NT2/D1 (cell line): ENCODE measurements at regions not wholly inside any gene's neighbourhood (a gene's known extent, or its start where the extent isn't known, plus 50 kb on each side); places are given as distances from the start of the nearest gene placed in this dataset.

Experiments used
- DNase-seq: peaks from one replicate; pipeline ENCODE4 v3.0.0-alpha.2; 2011; ENCODE audit warnings: low read depth, low spot score
- H3K27me3 ChIP-seq: 2 replicates; pipeline ENCODE4 v1.6.0; 2011; ENCODE audit warnings: mild to moderate bottlenecking; ENCODE audit not compliant: insufficient read length, insufficient read depth
- H3K36me3 ChIP-seq: 2 replicates; pipeline ENCODE4 v1.6.1; 2011; ENCODE audit warnings: mild to moderate bottlenecking, low read length, mixed read lengths; ENCODE audit not compliant: insufficient read depth, insufficient read length
- H3K4me1 ChIP-seq: 2 replicates; pipeline ENCODE4 v1.5.1; 2011; ENCODE audit not compliant: insufficient read depth, insufficient read length
- H3K4me3 ChIP-seq: 2 replicates; pipeline ENCODE4 v1.5.1; 2011; ENCODE audit warnings: low read depth; ENCODE audit not compliant: insufficient read length
- H3K9ac ChIP-seq: 2 replicates; pipeline ENCODE4 v1.6.0; 2011; ENCODE audit warnings: low read depth; ENCODE audit not compliant: insufficient read length
- H3K9me3 ChIP-seq: 2 replicates; pipeline ENCODE4 v1.5.1; 2011; ENCODE audit warnings: mild to moderate bottlenecking, low read length; ENCODE audit not compliant: insufficient read depth
- SUZ12 ChIP-seq: IDR thresholded peaks from 2 replicates; pipeline ENCODE4 v1.6.1; 2011; ENCODE audit not compliant: insufficient read length, insufficient read depth; ENCODE audit errors: extremely low read depth
- YY1 ChIP-seq: IDR thresholded peaks from 2 replicates; pipeline ENCODE4 v1.6.1; 2011; ENCODE audit not compliant: insufficient read length, insufficient read depth
- ZNF274 ChIP-seq: IDR thresholded peaks from 2 replicates; pipeline ENCODE4 v1.6.1; 2011; ENCODE audit warnings: mild to moderate bottlenecking, low read depth, low read length

GRCh38 chr6:110044096-110044495 is 66.0 kb downstream of the GPR6 start:
- Histone ChIP-seq H3K4me1 (no peaks in the 10 kb centered on the region), H3K4me3 (no peak overlapping the region), H3K27me3 (no peaks in the 10 kb centered on the region), H3K9ac (no peak overlapping the region), H3K9me3 (no peaks in the 10 kb centered on the region), H3K36me3 (no peaks in the 10 kb centered on the region)
- no peak for DNase-seq
- TF ChIP-seq SUZ12 (no peak), YY1 (no peak), ZNF274 (no peak)

GRCh38 chr6:110044622-110045021 is 66.5 kb downstream of the GPR6 start:
- H3K4me1 ChIP-seq = no peaks in the 10 kb centered on the region
- H3K27me3 ChIP-seq = no peaks in the 10 kb centered on the region

GRCh38 chr6:110048221-110048875 is 70.2 kb downstream of the GPR6 start:
- Histone ChIP-seq H3K36me3 (no peaks in the 10 kb centered on the region), H3K9ac (no peak overlapping the region), H3K9me3 (no peaks in the 10 kb centered on the region), H3K4me3 (no peak overlapping the region), H3K27me3 (no peaks in the 10 kb centered on the region), H3K4me1 (no peaks in the 10 kb centered on the region)
- TF ChIP-seq YY1 = no peak
- no peak for TF ChIP-seq SUZ12
- no peak for TF ChIP-seq ZNF274
- DNase-seq = no peak

More at GRCh38 chr6:110044622-110045021, 66.5 kb downstream of the GPR6 start:
- no peaks in the 10 kb centered on the region for H3K9me3 ChIP-seq
- DNase-seq = no peak
- H3K36me3 ChIP-seq = no peaks in the 10 kb centered on the region
- no peak overlapping the region for H3K9ac ChIP-seq
- no peak overlapping the region for H3K4me3 ChIP-seq
- no peak for TF ChIP-seq YY1
- no peak for TF ChIP-seq SUZ12
- no peak for TF ChIP-seq ZNF274

- H3K4me1 ChIP-seq = no peaks in the 10 kb centered on the region
- H3K4me3 ChIP-seq = no peak overlapping the region
- H3K27me3 ChIP-seq = no peaks in the 10 kb centered on the region
- H3K36me3 ChIP-seq = no peaks in the 10 kb centered on the region
- H3K9ac ChIP-seq = no peak overlapping the region
- TF ChIP-seq YY1 (no peak), SUZ12 (no peak), ZNF274 (no peak)
- DNase-seq = no peak
- no peaks in the 10 kb centered on the region for H3K9me3 ChIP-seq
These were observed 71.8 kb downstream of the GPR6 start for GRCh38 chr6:110049696-110050439.
